GM21526 (cell line): ENCODE measurements at regions not wholly inside any gene's neighbourhood (a gene's known extent, or its start where the extent isn't known, plus 50 kb on each side); places are given as distances from the start of the nearest gene placed in this dataset.
"Not testable (repeated sequence)": the region's sequence is repeated elsewhere in the genome, so short reads cannot be mapped to it uniquely, and the experiment has no call there.

Experiments
- ATAC-seq: cut with Tn5 transposase; IDR thresholded peaks from one replicate; pipeline ENCODE4 v1.9.1; 2021; ENCODE audit warnings: moderate library complexity; ENCODE audit not compliant: unreplicated experiment, low FRiP score

- no peak for ATAC-seq
These were observed 473.0 kb downstream of the FAT4 start for GRCh38 chr4:125787707-125788106.

- ATAC-seq = no peak
These were observed 474.3 kb downstream of the FAT4 start for GRCh38 chr4:125789023-125789422.

GRCh38 chr4:125791896-125792295, 477.1 kb downstream of the FAT4 start:
- ATAC-seq = no peak

GRCh38 chr4:125794989-125795388, 480.2 kb downstream of the FAT4 start:
- ATAC-seq = no peak

DNA sequence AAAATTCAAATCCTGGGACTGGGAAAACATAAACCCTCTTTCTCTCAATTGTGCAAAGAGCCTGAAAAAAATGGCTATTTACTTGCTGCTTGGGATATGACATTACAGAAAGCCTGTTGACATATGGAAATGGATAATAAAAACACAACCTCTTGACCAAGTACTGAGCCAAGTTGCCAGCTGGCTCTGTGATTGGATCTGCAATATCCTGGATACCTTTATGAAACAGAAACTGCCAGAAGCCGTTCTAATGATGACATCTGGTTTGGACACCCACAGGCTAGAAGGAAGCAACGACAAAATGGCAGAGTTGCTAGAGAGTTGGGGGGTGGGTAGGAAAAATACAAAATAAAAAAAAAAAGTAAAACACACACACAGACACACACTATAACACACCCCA, 481.4 kb downstream of the FAT4 start:
- no peak for ATAC-seq

- not testable (repeated sequence) for ATAC-seq
These were observed 482.9 kb downstream of the FAT4 start for GRCh38 chr4:125797621-125798020.

GRCh38 chr4:125801373-125801772, 486.6 kb downstream of the FAT4 start:
- ATAC-seq = no peak

GRCh38 chr4:125801924-125802323, 487.2 kb downstream of the FAT4 start:
- ATAC-seq = no peak

DNA sequence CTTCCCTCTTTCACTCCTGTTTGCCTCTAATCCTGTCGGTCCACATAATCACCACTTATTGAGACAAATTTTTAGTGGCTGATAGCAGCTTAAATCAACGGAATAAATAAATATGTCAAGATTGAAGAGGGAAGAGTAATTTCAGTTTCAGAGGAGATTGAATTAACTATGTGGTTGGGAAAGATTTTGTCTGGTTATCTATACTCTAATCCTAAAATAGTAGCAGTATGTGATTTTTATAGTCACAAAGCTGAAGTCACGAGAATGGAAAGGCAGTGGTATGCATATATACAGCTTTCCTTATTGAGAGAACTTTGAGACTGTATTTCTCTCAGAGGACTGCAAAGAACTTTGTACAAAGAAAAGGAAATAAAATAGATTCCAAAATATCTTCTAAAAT, 493.3 kb downstream of the FAT4 start:
- no peak for ATAC-seq

DNA sequence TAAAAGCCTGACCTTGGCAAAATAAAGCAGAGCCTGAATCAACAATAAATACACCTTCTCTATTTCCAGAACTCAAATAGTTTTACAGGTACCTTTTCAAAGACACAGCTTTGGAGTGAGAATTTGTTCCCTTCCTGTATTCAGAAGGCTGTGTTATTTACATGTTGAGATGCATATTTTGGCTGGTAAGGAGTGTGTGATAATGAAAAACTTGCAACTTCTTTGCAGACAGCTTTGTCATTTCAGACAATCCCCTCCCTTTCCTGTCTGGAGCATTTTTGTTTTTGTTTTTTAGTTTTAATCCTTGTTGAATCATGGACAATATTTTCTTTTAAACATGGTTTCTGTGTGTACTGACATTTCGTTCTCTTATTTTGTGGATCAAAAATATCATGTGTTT, 493.8 kb downstream of the FAT4 start:
- ATAC-seq = no peak

- ATAC-seq = no peak
These were observed 497.1 kb downstream of the FAT4 start for GRCh38 chr4:125811892-125812291.

DNA sequence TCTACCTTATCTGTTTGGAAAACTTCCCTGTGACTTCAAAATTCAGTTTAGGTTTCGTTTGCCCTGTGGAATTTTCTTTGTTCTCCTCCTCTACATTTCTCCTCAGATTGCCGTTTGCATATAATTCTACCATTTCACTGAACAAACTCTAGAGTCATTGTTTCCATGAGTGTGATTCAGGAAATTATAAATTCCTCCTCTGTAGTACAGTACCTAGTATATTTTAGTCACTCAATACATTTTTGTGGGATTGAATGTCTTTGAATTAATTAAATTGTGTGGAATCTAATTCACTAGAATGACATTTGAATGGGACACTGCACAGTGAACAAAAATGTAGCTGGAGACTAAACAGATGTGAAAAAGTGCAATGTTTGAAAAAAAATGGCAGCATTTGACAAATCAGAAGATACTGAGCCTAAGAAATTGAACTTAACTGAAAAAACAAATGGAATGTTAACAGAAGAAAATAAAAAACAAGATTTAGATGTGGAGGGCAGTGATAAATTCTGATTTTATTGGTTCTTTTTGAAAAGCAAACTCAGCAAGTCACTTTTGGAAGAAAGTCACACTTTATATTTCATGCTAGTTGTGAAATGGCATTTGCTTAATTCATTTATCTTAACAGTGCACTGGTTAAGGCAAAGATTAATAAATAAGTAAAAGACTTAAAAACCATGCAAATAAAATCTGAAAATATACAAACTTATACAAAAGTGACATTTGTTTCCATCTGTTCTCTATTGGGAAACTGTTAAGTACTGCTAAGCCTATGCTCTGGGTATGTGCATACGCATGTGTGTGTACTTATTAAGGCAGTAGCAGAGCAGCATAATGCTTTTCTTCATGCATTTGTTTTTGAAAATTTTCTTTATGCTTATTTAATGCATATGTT, 512.3 kb downstream of the FAT4 start:
- ATAC-seq = no peak

- no peak for ATAC-seq
These were observed 512.9 kb downstream of the FAT4 start for GRCh38 chr4:125827696-125828052.

DNA sequence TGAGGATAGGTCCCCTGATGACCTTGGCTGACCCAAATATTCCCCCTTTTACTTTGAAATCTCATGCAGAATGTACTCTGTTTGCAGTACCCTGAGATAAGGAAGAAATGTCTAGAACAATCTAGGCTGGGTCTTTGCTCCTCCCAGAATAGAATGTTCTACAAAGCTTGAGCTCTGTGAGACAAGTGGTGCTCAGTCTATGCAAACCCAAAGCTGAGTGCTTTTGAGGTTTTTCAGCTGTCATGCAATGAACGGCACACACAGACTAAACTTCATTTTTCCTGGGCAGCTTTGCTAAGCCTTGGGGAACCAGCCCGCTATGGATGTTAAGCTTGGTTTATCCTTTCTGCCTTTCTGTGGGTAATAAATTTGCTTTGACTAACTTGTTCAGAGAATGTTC, 513.6 kb downstream of the FAT4 start:
- no peak for ATAC-seq

- ATAC-seq = no peak
These were observed 517.4 kb downstream of the FAT4 start for GRCh38 chr4:125832161-125832560.

- no peak for ATAC-seq
These were observed 521.9 kb downstream of the FAT4 start for GRCh38 chr4:125836597-125837195.

DNA sequence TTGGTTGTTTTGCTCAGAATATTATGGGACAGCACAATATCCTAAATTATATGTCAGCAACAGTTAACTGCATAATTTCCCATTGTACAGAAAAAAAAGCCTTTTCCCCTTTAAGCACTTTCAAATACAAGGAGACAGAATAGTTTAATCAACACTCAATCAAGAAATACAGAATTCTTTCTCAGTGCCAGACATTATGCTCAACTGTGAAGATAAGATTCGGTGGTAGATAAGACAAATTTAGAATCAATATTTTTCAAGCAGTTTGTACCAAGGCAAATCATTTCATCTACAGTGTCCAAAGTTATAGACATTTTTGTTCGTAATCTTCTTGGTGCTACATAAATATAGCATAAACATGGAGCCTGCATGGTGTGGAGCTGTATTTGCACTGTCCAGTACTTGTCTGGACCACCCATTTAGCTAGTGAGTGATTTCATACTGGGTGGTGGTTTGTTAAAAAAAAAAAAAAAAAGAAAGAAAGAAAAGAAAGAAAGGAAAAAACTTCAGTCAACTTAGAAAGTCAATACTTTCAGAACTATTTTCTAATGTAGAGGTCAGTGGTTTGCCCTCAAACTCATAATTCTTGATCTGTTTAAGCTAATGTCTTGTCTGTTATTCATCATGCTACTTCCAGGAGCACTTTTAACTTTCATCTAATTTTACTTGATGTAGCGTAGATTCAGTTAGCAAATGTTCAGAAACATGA, 522.9 kb downstream of the FAT4 start:
- no peak for ATAC-seq

DNA sequence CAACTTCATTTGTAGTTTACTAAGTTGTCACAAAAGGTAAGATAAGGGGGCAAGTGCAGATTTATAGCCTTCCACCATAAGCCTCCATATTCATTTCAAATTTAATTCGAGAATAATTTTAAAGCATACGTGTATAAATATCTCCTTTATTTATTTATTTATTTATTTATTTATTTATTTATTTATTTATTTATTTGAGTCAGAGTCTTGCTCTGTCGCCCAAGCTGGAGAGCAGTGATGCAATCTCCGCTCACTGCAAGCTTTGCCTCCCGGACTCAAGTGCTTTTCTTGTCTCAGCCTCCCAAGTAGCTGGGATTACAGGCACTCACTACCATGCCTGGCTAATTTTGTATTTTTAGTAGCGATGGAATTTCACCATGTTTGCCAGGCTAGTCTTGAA, 523.4 kb downstream of the FAT4 start:
- no peak for ATAC-seq

GRCh38 chr4:125838924-125839323, 524.2 kb downstream of the FAT4 start:
- ATAC-seq = no peak

DNA sequence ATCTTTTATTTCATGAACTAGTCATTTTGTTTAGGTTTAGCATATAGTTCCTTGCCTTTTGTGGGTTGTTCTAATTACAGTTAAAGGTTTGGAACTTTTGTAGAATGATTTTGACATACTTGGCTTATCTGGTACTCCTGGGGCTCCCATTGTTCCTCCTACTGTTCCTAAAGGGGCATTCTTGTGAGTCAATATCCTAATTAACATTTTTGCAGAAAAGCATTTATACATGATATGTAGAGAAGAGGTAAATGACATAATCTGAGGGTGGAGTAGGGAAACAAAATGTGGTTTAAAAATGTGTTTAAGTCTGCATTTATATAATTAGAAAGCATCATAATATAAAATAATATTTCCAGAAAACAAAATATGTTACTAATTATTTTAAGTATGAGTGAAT, 529.2 kb downstream of the FAT4 start:
- no peak for ATAC-seq

GRCh38 chr4:125847518-125847917, 532.8 kb downstream of the FAT4 start:
- ATAC-seq = no peak

- no peak for ATAC-seq
These were observed 535.1 kb downstream of the FAT4 start for GRCh38 chr4:125849869-125850268.
